CD14-positive monocyte (primary cell): ENCODE measurements at regions not wholly inside any gene's neighbourhood (a gene's known extent, or its start where the extent isn't known, plus 50 kb on each side); places are given as distances from the start of the nearest gene placed in this dataset.
A peak's percentile ranks its signal among the peaks of the same experiment; 100 is the strongest.

ENCODE experiments used
- DNase-seq, 3 donors: peaks; one replicate each; pipeline ENCODE4 v3.0.0-alpha.2; 2011 to 2022
- H2AFZ ChIP-seq: 2 replicates; pipeline ENCODE4 v1.6.0; 2012; ENCODE audit warnings: mild to moderate bottlenecking, low read depth, low read length, inconsistent platforms; ENCODE audit not compliant: insufficient read depth, poor library complexity, severe bottlenecking
- H3K27ac ChIP-seq, 2 donors: 1 replicate in 1 of 2; 2 replicates in 1 of 2; pipeline ENCODE4 v1.5.1; 2012 to 2013; ENCODE audit warnings: low read length in 2 of 2, control low read depth in 1 of 2, inconsistent platforms in 1 of 2, low read depth in 1 of 2, mild to moderate bottlenecking in 1 of 2
- H3K27me3 ChIP-seq, 2 donors: one replicate each; pipeline versions ENCODE4 v1.6.0 to v1.6.1; 2011 to 2013; ENCODE audit warnings: low read length in 2 of 2; ENCODE audit not compliant: control insufficient read depth in 2 of 2, insufficient read depth in 2 of 2
- H3K36me3 ChIP-seq, 2 donors: replicated peaks in 1 of 2; 1 replicate in 1 of 2; 2 replicates in 1 of 2; pipeline versions ENCODE4 v1.5.1 to v1.6.1; 2012 to 2013; ENCODE audit warnings: low read length in 2 of 2, control low read depth in 1 of 2, inconsistent platforms in 1 of 2, mild to moderate bottlenecking in 1 of 2; ENCODE audit not compliant: insufficient read depth in 2 of 2, control insufficient read depth in 1 of 2
- H3K4me1 ChIP-seq, 2 donors: 1 replicate in 1 of 2; 2 replicates in 1 of 2; pipeline versions ENCODE4 v1.5.1 to v1.6.1; 2012 to 2013; ENCODE audit warnings: low read length in 2 of 2, control low read depth in 1 of 2, inconsistent platforms in 1 of 2, mild to moderate bottlenecking in 1 of 2, moderate library complexity in 1 of 2; ENCODE audit not compliant: insufficient read depth in 2 of 2, control insufficient read depth in 1 of 2
- H3K4me2 ChIP-seq: replicated peaks from 2 replicates; pipeline ENCODE3; 2012; ENCODE audit warnings: low read length, moderate library complexity, mild to moderate bottlenecking; ENCODE audit not compliant: poor library complexity, severe bottlenecking; ENCODE audit errors: extremely low read depth
- H3K4me3 ChIP-seq, 3 experiments: fragments of 200-600 bp in 1 of 3; sonication (generic) in 1 of 3; replicated peaks in 1 of 3; 1 replicate in 2 of 3; 2 replicates in 1 of 3; pipeline ENCODE4 v1.5.1; 2011 to 2013; ENCODE audit warnings: low read length in 3 of 3, mild to moderate bottlenecking in 3 of 3, control low read depth in 2 of 3, low read depth in 2 of 3, inconsistent platforms in 1 of 3, moderate library complexity in 1 of 3
- H3K79me2 ChIP-seq: 2 replicates; pipeline ENCODE4 v1.6.0; 2012; ENCODE audit warnings: mild to moderate bottlenecking, control low read depth, inconsistent platforms, low read length, moderate library complexity; ENCODE audit not compliant: insufficient read depth
- H3K9ac ChIP-seq: 2 replicates; pipeline ENCODE4 v1.6.0; 2017; ENCODE audit warnings: low read length, mild to moderate bottlenecking; ENCODE audit not compliant: insufficient read depth, poor library complexity, severe bottlenecking
- H3K9me3 ChIP-seq, 2 donors: replicated peaks in 1 of 2; 1 replicate in 1 of 2; 2 replicates in 1 of 2; pipeline versions ENCODE4 v1.5.1 to v1.6.1; 2012 to 2013; ENCODE audit warnings: low read length in 2 of 2, control low read depth in 1 of 2; ENCODE audit not compliant: control insufficient read depth in 1 of 2, insufficient read depth in 1 of 2
- H4K20me1 ChIP-seq: 2 replicates; pipeline ENCODE4 v1.6.0; 2012; ENCODE audit warnings: mild to moderate bottlenecking, low read length, control low read depth, moderate library complexity; ENCODE audit not compliant: insufficient read depth
- H3K27ac Mint-ChIP-seq, 7 donors: one replicate each; pipeline ENCODE4 v1.8.0; 2020; ENCODE audit warnings: mild to moderate bottlenecking in 7 of 7, mixed read lengths in 7 of 7, moderate library complexity in 6 of 7, inconsistent platforms in 2 of 7
- H3K27me3 Mint-ChIP-seq, 3 donors: one replicate each; pipeline ENCODE4 v1.8.0; 2021 to 2022; ENCODE audit warnings: low read depth in 3 of 3, mild to moderate bottlenecking in 3 of 3, mixed read lengths in 3 of 3, moderate library complexity in 3 of 3, inconsistent platforms in 1 of 3
- H3K36me3 Mint-ChIP-seq, 2 donors: one replicate each; pipeline ENCODE4 v1.8.0; 2020; ENCODE audit warnings: mixed read lengths in 2 of 2, inconsistent platforms in 1 of 2, mild to moderate bottlenecking in 1 of 2
- H3K4me1 Mint-ChIP-seq: one replicate; pipeline ENCODE4 v1.8.0; 2020; ENCODE audit warnings: mild to moderate bottlenecking, mixed read lengths
- H3K4me3 Mint-ChIP-seq, 2 donors: one replicate each; pipeline ENCODE4 v1.8.0; 2020; ENCODE audit warnings: mild to moderate bottlenecking in 2 of 2, mixed read lengths in 2 of 2, moderate library complexity in 1 of 2
- H3K9me3 Mint-ChIP-seq, 7 donors: one replicate each; pipeline ENCODE4 v1.8.0; 2020 to 2022; ENCODE audit warnings: mixed read lengths in 7 of 7, mild to moderate bottlenecking in 6 of 7, moderate library complexity in 6 of 7, inconsistent platforms in 2 of 7
- WGBS: methylation state at CpG from one replicate; pipeline ENCODE4 v1.1.5; 2013; ENCODE audit warnings: missing lambda C conversion rate; ENCODE audit not compliant: insufficient coverage; 5-methylcytosine and 5-hydroxymethylcytosine counted together
- intact Hi-C, 2 donors: fragments of 100-400 bp; cut with micrococcal nuclease; formaldehyde crosslinking; loops; one replicate each; pipeline versions ENCODE4 v1.15.0 to v1.15.1; 2023
- TF ChIP-seq, protein P1 (sequence below): fragments of 200-600 bp; IDR thresholded peaks from one replicate; pipeline ENCODE4 v1.8.0; 2022; ENCODE audit warnings: antibody characterized with exemption, mild to moderate bottlenecking

DNA sequence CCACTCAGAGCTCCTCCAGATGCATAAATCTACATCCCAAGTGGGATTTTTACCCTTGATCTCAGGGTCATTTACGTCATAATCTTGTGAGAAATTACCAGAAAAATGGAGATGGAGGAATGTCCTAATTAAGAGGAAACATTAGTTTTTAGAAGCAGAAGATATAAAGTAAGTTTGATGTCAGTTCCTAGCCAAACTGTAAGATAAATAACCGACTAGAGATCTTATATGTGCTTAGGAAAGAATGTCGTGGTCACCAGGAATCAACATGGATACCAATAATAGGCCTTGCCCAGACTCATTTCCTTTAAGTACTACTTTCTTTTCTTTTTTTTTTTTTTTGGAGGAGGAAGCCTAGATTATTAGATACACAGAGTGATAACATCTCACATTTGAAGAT lies 186.9 kb downstream of the UTRN start:
- intact Hi-C loops = no loop called here
- WGBS = no CpG with 5 or more reads among the region's 3 CpGs
- Histone ChIP-seq H3K27ac (no peak overlapping the region), H3K4me2 (no peak overlapping the region), H4K20me1 (peaks cover 4% of the 10 kb centered on the region), H3K9me3 (no peaks in the 10 kb centered on the region), H3K27me3 (no peaks in the 10 kb centered on the region), H3K36me3 (peaks cover 73 to 88% of the 10 kb centered on the region in 2 donors), H3K4me3 (no peak overlapping the region), H3K9ac (no peak overlapping the region), H2AFZ (no peak overlapping the region), H3K79me2 (no peaks in the 10 kb centered on the region), H3K4me1 (no peaks in the 10 kb centered on the region)
- peaks cover 0 to 5% (median 1%) of the 10 kb centered on the region in 7 donors for H3K9me3 Mint-ChIP-seq
- no peak overlapping the region for H3K27ac Mint-ChIP-seq
- DNase-seq = no peak
- peaks cover 80 to 96% of the 10 kb centered on the region in 2 donors for H3K36me3 Mint-ChIP-seq
- peaks cover 7% of the 10 kb centered on the region for H3K4me1 Mint-ChIP-seq
- H3K4me3 Mint-ChIP-seq = no peak overlapping the region
- H3K27me3 Mint-ChIP-seq = no peaks in the 10 kb centered on the region
- TF ChIP-seq, protein P1, sequence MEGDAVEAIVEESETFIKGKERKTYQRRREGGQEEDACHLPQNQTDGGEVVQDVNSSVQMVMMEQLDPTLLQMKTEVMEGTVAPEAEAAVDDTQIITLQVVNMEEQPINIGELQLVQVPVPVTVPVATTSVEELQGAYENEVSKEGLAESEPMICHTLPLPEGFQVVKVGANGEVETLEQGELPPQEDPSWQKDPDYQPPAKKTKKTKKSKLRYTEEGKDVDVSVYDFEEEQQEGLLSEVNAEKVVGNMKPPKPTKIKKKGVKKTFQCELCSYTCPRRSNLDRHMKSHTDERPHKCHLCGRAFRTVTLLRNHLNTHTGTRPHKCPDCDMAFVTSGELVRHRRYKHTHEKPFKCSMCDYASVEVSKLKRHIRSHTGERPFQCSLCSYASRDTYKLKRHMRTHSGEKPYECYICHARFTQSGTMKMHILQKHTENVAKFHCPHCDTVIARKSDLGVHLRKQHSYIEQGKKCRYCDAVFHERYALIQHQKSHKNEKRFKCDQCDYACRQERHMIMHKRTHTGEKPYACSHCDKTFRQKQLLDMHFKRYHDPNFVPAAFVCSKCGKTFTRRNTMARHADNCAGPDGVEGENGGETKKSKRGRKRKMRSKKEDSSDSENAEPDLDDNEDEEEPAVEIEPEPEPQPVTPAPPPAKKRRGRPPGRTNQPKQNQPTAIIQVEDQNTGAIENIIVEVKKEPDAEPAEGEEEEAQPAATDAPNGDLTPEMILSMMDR = no peak

DNA sequence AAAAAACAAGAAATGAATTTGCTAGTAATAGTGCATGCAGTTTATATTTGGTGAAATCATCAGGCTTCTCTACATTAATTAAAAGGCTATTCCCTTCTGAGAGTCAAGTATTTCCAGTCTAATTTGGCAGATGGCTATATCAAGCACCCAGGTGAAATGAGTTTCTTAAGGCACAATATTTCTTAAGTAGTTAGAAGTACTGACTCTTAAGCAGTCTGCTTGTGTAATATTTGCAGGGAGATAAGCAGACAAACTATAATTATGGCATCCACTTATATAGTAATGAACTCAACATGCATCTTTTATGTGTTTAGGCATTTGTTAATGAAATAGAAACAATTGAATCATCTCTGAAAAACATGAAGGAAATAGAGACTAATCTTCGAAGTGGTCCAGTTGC lies 189.2 kb downstream of the UTRN start:
- H3K36me3 Mint-ChIP-seq = peaks cover 72 to 90% of the 10 kb centered on the region in 2 donors
- Histone ChIP-seq H3K4me3 (no peak overlapping the region), H3K36me3 (peaks cover 61 to 88% of the 10 kb centered on the region in 2 donors), H3K27me3 (no peaks in the 10 kb centered on the region), H3K79me2 (no peaks in the 10 kb centered on the region), H2AFZ (no peak overlapping the region), H3K4me1 (no peaks in the 10 kb centered on the region), H3K9me3 (no peaks in the 10 kb centered on the region), H3K27ac (peak overlapping the region in 1 of 2 donors; percentile 36), H4K20me1 (no peaks in the 10 kb centered on the region), H3K4me2 (no peak overlapping the region), H3K9ac (no peak overlapping the region)
- H3K27ac Mint-ChIP-seq = no peak overlapping the region
- DNase-seq = no peak
- peaks cover 0 to 5% (median 0%) of the 10 kb centered on the region in 7 donors for H3K9me3 Mint-ChIP-seq
- WGBS = 86% methylated on average over 1 of the region's 1 CpG
- H3K4me1 Mint-ChIP-seq = peaks cover 7% of the 10 kb centered on the region
- no peaks in the 10 kb centered on the region for H3K27me3 Mint-ChIP-seq
- intact Hi-C loops = no loop called here
- TF ChIP-seq, protein P1 = no peak
- no peak overlapping the region for H3K4me3 Mint-ChIP-seq
